Hepatocyte (in vitro differentiated cells): ENCODE measurements at regions not wholly inside any gene's neighbourhood (a gene's known extent, or its start where the extent isn't known, plus 50 kb on each side); places are given as distances from the start of the nearest gene placed in this dataset.

ENCODE experiments used
- CTCF ChIP-seq: fragments of 200-600 bp; sonication (generic); IDR thresholded peaks from 2 replicates; pipeline ENCODE4 v1.5.1; 2016; ENCODE audit warnings: antibody characterized with exemption, mild to moderate bottlenecking; ENCODE audit not compliant: poor library complexity
- EZH2 ChIP-seq: fragments of 200-600 bp; sonication (generic); IDR thresholded peaks from 2 replicates; pipeline ENCODE4 v1.6.1; 2016; ENCODE audit warnings: antibody characterized with exemption, mild to moderate bottlenecking, borderline replicate concordance
- EZH2phosphoT487 ChIP-seq: fragments of 200-600 bp; sonication (generic); IDR thresholded peaks from one replicate; pipeline ENCODE4 v1.6.1; 2018; ENCODE audit warnings: antibody characterized with exemption, mild to moderate bottlenecking, low read depth, moderate library complexity; ENCODE audit not compliant: unreplicated experiment, severe bottlenecking

- TF ChIP-seq CTCF (no peak), EZH2 (no peak), EZH2phosphoT487 (no peak)
Observed at GRCh38 chr22:44582016-44582415, 84.0 kb upstream of the RTL6 start.
